ENCODE measurements at regions not wholly inside any gene's neighbourhood (a gene's known extent, or its start where the extent isn't known, plus 50 kb on each side); places are given as distances from the start of the nearest gene placed in this dataset.

- DNase-seq: no peak
Observed at GRCh38 chr18:40866013-40866645, 1088.9 kb upstream of the PIK3C3 start.

GRCh38 chr18:40864846-40865245, 1090.2 kb upstream of the PIK3C3 start:
- no peak for DNase-seq

- no peak for DNase-seq
Observed at GRCh38 chr18:40863801-40864200, 1091.2 kb upstream of the PIK3C3 start.

GRCh38 chr18:40860189-40860588, 1094.8 kb upstream of the PIK3C3 start:
- no peak for DNase-seq

GRCh38 chr18:40855661-40856060, 1099.4 kb upstream of the PIK3C3 start:
- DNase-seq: no peak

GRCh38 chr18:40852406-40852805, 1102.6 kb upstream of the PIK3C3 start:
- DNase-seq: no peak

- no peak for DNase-seq
Observed at GRCh38 chr18:40851014-40851429, 1104.0 kb upstream of the PIK3C3 start.

- no peak for DNase-seq
Observed at GRCh38 chr18:40849886-40850285, 1105.1 kb upstream of the PIK3C3 start.

- no peak for DNase-seq
Observed at GRCh38 chr18:40841467-40841866, 1113.6 kb upstream of the PIK3C3 start.

GRCh38 chr18:40841063-40841462, 1114.0 kb upstream of the PIK3C3 start:
- no peak for DNase-seq

- DNase-seq: no peak
Observed at GRCh38 chr18:40832362-40832761, 1122.7 kb upstream of the PIK3C3 start.

GRCh38 chr18:40824291-40824690, 1130.7 kb upstream of the PIK3C3 start:
- DNase-seq: no peak

GRCh38 chr18:40821596-40822243, 1133.3 kb upstream of the PIK3C3 start:
- DNase-seq: no peak

- no peak for DNase-seq
Observed at GRCh38 chr18:40812981-40813515, 1142.0 kb upstream of the PIK3C3 start.

- DNase-seq: no peak
Observed at GRCh38 chr18:40810372-40810771, 1144.7 kb upstream of the PIK3C3 start.

- DNase-seq: no peak
Observed at GRCh38 chr18:40789286-40789685, 1165.7 kb upstream of the PIK3C3 start.

- DNase-seq: no peak
Observed at GRCh38 chr18:40782453-40783130, 1172.4 kb upstream of the PIK3C3 start.

GRCh38 chr18:40769786-40770185, 1185.2 kb upstream of the PIK3C3 start:
- DNase-seq: no peak

GRCh38 chr18:40760251-40760650, 1194.8 kb upstream of the PIK3C3 start:
- DNase-seq: no peak

- DNase-seq: no peak
Observed at GRCh38 chr18:40754477-40754876, 1200.6 kb upstream of the PIK3C3 start.

GRCh38 chr18:40752316-40752715, 1202.7 kb upstream of the PIK3C3 start:
- no peak for DNase-seq

- no peak for DNase-seq
Observed at GRCh38 chr18:40751186-40751585, 1203.8 kb upstream of the PIK3C3 start.

GRCh38 chr18:40739029-40739428, 1216.0 kb upstream of the PIK3C3 start:
- no peak for DNase-seq

GRCh38 chr18:40738321-40738880, 1216.6 kb upstream of the PIK3C3 start:
- DNase-seq: no peak
